ENCODE measurements at regions not wholly inside any gene's neighbourhood (a gene's known extent, or its start where the extent isn't known, plus 50 kb on each side); places are given as distances from the start of the nearest gene placed in this dataset.

GRCh38 chr12:41709463-41710285 is 435.0 kb downstream of the GXYLT1 start:
- Histone ChIP-seq H3K36me3 (ENCODE audit: control insufficient read depth in 2 of 2, insufficient read depth in 2 of 2, low read length in 1 of 2) (no peaks in the 10 kb centered on the region), H3K4me1 (ENCODE audit: control insufficient read depth in 2 of 2, insufficient read depth in 2 of 2, low read length in 2 of 2) (no peaks in the 10 kb centered on the region), H3K9me3 (ENCODE audit: control insufficient read depth in 2 of 2, insufficient read depth in 1 of 2, low read length in 1 of 2) (no peaks in the 10 kb centered on the region), H3K4me3 (ENCODE audit: low read length in 2 of 2) (no peak overlapping the region), H3K27me3 (ENCODE audit: control insufficient read depth in 2 of 2, insufficient read depth in 1 of 2, low read length in 1 of 2) (no peaks in the 10 kb centered on the region), H3K27ac (ENCODE audit: low read depth in 1 of 2, low read length in 1 of 2) (no peak overlapping the region)
- no peak for DNase-seq (ENCODE audit: low read depth in 6 of 9, low spot score in 9 of 9)
- 91% methylated on average over 5 of the region's 5 CpGs for WGBS

GRCh38 chr12:41709012-41709411 is 435.7 kb downstream of the GXYLT1 start:
- no peak overlapping the region for H3K27ac ChIP-seq (ENCODE audit: low read depth in 1 of 2, low read length in 1 of 2)
- no peaks in the 10 kb centered on the region for H3K36me3 ChIP-seq (ENCODE audit: control insufficient read depth in 2 of 2, insufficient read depth in 2 of 2, low read length in 1 of 2)
- H3K4me1 ChIP-seq (ENCODE audit: control insufficient read depth in 2 of 2, insufficient read depth in 2 of 2, low read length in 2 of 2): no peaks in the 10 kb centered on the region
- 91% methylated on average over 3 of the region's 3 CpGs for WGBS
- H3K27me3 ChIP-seq (ENCODE audit: control insufficient read depth in 2 of 2, insufficient read depth in 1 of 2, low read length in 1 of 2): no peaks in the 10 kb centered on the region
- no peak overlapping the region for H3K4me3 ChIP-seq (ENCODE audit: low read length in 2 of 2)
- no peak for DNase-seq (ENCODE audit: low read depth in 6 of 9, low spot score in 9 of 9)
- no peaks in the 10 kb centered on the region for H3K9me3 ChIP-seq (ENCODE audit: control insufficient read depth in 2 of 2, insufficient read depth in 1 of 2, low read length in 1 of 2)

GRCh38 chr12:41706376-41706775 is 438.3 kb downstream of the GXYLT1 start:
- Histone ChIP-seq H3K27me3 (ENCODE audit: control insufficient read depth in 2 of 2, insufficient read depth in 1 of 2, low read length in 1 of 2) (no peaks in the 10 kb centered on the region), H3K27ac (ENCODE audit: low read depth in 1 of 2, low read length in 1 of 2) (no peak overlapping the region), H3K4me3 (ENCODE audit: low read length in 2 of 2) (no peak overlapping the region), H3K9me3 (ENCODE audit: control insufficient read depth in 2 of 2, insufficient read depth in 1 of 2, low read length in 1 of 2) (no peaks in the 10 kb centered on the region), H3K36me3 (ENCODE audit: control insufficient read depth in 2 of 2, insufficient read depth in 2 of 2, low read length in 1 of 2) (no peaks in the 10 kb centered on the region), H3K4me1 (ENCODE audit: control insufficient read depth in 2 of 2, insufficient read depth in 2 of 2, low read length in 2 of 2) (no peaks in the 10 kb centered on the region)
- no peak for DNase-seq (ENCODE audit: low read depth in 6 of 9, low spot score in 9 of 9)
- WGBS: 86% methylated on average over 1 of the region's 1 CpG

- 92% methylated on average over 2 of the region's 2 CpGs for WGBS
- H3K9me3 ChIP-seq (ENCODE audit: control insufficient read depth in 2 of 2, insufficient read depth in 1 of 2, low read length in 1 of 2): no peaks in the 10 kb centered on the region
These were observed 442.6 kb downstream of the GXYLT1 start for GRCh38 chr12:41701943-41702601.

GRCh38 chr12:41700940-41701339 is 443.7 kb downstream of the GXYLT1 start:
- no peak overlapping the region for H3K4me3 ChIP-seq (ENCODE audit: low read length in 2 of 2)
- no peaks in the 10 kb centered on the region for H3K36me3 ChIP-seq (ENCODE audit: control insufficient read depth in 2 of 2, insufficient read depth in 2 of 2, low read length in 1 of 2)
- no peak for DNase-seq (ENCODE audit: low read depth in 6 of 9, low spot score in 9 of 9)
- H3K9me3 ChIP-seq (ENCODE audit: control insufficient read depth in 2 of 2, insufficient read depth in 1 of 2, low read length in 1 of 2): no peaks in the 10 kb centered on the region
- H3K27ac ChIP-seq (ENCODE audit: low read depth in 1 of 2, low read length in 1 of 2): no peak overlapping the region
- no peaks in the 10 kb centered on the region for H3K27me3 ChIP-seq (ENCODE audit: control insufficient read depth in 2 of 2, insufficient read depth in 1 of 2, low read length in 1 of 2)
- WGBS: 92% methylated on average over 4 of the region's 4 CpGs
- H3K4me1 ChIP-seq (ENCODE audit: control insufficient read depth in 2 of 2, insufficient read depth in 2 of 2, low read length in 2 of 2): no peaks in the 10 kb centered on the region

More at GRCh38 chr12:41701943-41702601, 442.6 kb downstream of the GXYLT1 start:
- Histone ChIP-seq H3K36me3 (ENCODE audit: control insufficient read depth in 2 of 2, insufficient read depth in 2 of 2, low read length in 1 of 2) (no peaks in the 10 kb centered on the region), H3K4me3 (ENCODE audit: low read length in 2 of 2) (no peak overlapping the region), H3K27me3 (ENCODE audit: control insufficient read depth in 2 of 2, insufficient read depth in 1 of 2, low read length in 1 of 2) (no peaks in the 10 kb centered on the region), H3K27ac (ENCODE audit: low read depth in 1 of 2, low read length in 1 of 2) (no peak overlapping the region), H3K4me1 (ENCODE audit: control insufficient read depth in 2 of 2, insufficient read depth in 2 of 2, low read length in 2 of 2) (no peaks in the 10 kb centered on the region)
- DNase-seq (ENCODE audit: low read depth in 6 of 9, low spot score in 9 of 9): no peak

GRCh38 chr12:41699658-41700057 is 445.0 kb downstream of the GXYLT1 start:
- no peak overlapping the region for H3K4me3 ChIP-seq (ENCODE audit: low read length in 2 of 2)
- no peak overlapping the region for H3K27ac ChIP-seq (ENCODE audit: low read depth in 1 of 2, low read length in 1 of 2)
- H3K27me3 ChIP-seq (ENCODE audit: control insufficient read depth in 2 of 2, insufficient read depth in 1 of 2, low read length in 1 of 2): no peaks in the 10 kb centered on the region
- DNase-seq (ENCODE audit: low read depth in 6 of 9, low spot score in 9 of 9): no peak
- H3K36me3 ChIP-seq (ENCODE audit: control insufficient read depth in 2 of 2, insufficient read depth in 2 of 2, low read length in 1 of 2): no peaks in the 10 kb centered on the region
- WGBS: over 99% methylated on average over 3 of the region's 3 CpGs
- no peaks in the 10 kb centered on the region for H3K9me3 ChIP-seq (ENCODE audit: control insufficient read depth in 2 of 2, insufficient read depth in 1 of 2, low read length in 1 of 2)
- H3K4me1 ChIP-seq (ENCODE audit: control insufficient read depth in 2 of 2, insufficient read depth in 2 of 2, low read length in 2 of 2): no peaks in the 10 kb centered on the region

- Histone ChIP-seq H3K27me3 (ENCODE audit: control insufficient read depth in 2 of 2, insufficient read depth in 1 of 2, low read length in 1 of 2) (no peaks in the 10 kb centered on the region), H3K4me1 (ENCODE audit: control insufficient read depth in 2 of 2, insufficient read depth in 2 of 2, low read length in 2 of 2) (no peaks in the 10 kb centered on the region), H3K9me3 (ENCODE audit: control insufficient read depth in 2 of 2, insufficient read depth in 1 of 2, low read length in 1 of 2) (no peaks in the 10 kb centered on the region), H3K4me3 (ENCODE audit: low read length in 2 of 2) (no peak overlapping the region), H3K27ac (ENCODE audit: low read depth in 1 of 2, low read length in 1 of 2) (no peak overlapping the region), H3K36me3 (ENCODE audit: control insufficient read depth in 2 of 2, insufficient read depth in 2 of 2, low read length in 1 of 2) (no peaks in the 10 kb centered on the region)
- 56% methylated on average over 2 of the region's 2 CpGs for WGBS
- DNase-seq (ENCODE audit: low read depth in 6 of 9, low spot score in 9 of 9): peak in 1 of 9 donors; percentile 2
These were observed 447.5 kb downstream of the GXYLT1 start for GRCh38 chr12:41697161-41697560.

GRCh38 chr12:41684997-41685396 is 459.7 kb downstream of the GXYLT1 start:
- Histone ChIP-seq H3K4me3 (ENCODE audit: low read length in 2 of 2) (no peak overlapping the region), H3K27me3 (ENCODE audit: control insufficient read depth in 2 of 2, insufficient read depth in 1 of 2, low read length in 1 of 2) (no peaks in the 10 kb centered on the region), H3K36me3 (ENCODE audit: control insufficient read depth in 2 of 2, insufficient read depth in 2 of 2, low read length in 1 of 2) (no peaks in the 10 kb centered on the region), H3K9me3 (ENCODE audit: control insufficient read depth in 2 of 2, insufficient read depth in 1 of 2, low read length in 1 of 2) (no peaks in the 10 kb centered on the region), H3K4me1 (ENCODE audit: control insufficient read depth in 2 of 2, insufficient read depth in 2 of 2, low read length in 2 of 2) (no peaks in the 10 kb centered on the region), H3K27ac (ENCODE audit: low read depth in 1 of 2, low read length in 1 of 2) (no peak overlapping the region)
- DNase-seq (ENCODE audit: low read depth in 6 of 9, low spot score in 9 of 9): no peak

GRCh38 chr12:41683513-41684240 is 461.0 kb downstream of the GXYLT1 start:
- no peaks in the 10 kb centered on the region for H3K27me3 ChIP-seq (ENCODE audit: control insufficient read depth in 2 of 2, insufficient read depth in 1 of 2, low read length in 1 of 2)
- no peaks in the 10 kb centered on the region for H3K9me3 ChIP-seq (ENCODE audit: control insufficient read depth in 2 of 2, insufficient read depth in 1 of 2, low read length in 1 of 2)
- H3K27ac ChIP-seq (ENCODE audit: low read depth in 1 of 2, low read length in 1 of 2): no peak overlapping the region
- H3K4me3 ChIP-seq (ENCODE audit: low read length in 2 of 2): no peak overlapping the region
- no peaks in the 10 kb centered on the region for H3K36me3 ChIP-seq (ENCODE audit: control insufficient read depth in 2 of 2, insufficient read depth in 2 of 2, low read length in 1 of 2)
- WGBS: 80% methylated on average over 4 of the region's 4 CpGs
- no peaks in the 10 kb centered on the region for H3K4me1 ChIP-seq (ENCODE audit: control insufficient read depth in 2 of 2, insufficient read depth in 2 of 2, low read length in 2 of 2)
- no peak for DNase-seq (ENCODE audit: low read depth in 6 of 9, low spot score in 9 of 9)

Data from thymus (tissue), 11 donors.